Lung (tissue), 11 donors: ENCODE measurements at regions not wholly inside any gene's neighbourhood (a gene's known extent, or its start where the extent isn't known, plus 50 kb on each side); places are given as distances from the start of the nearest gene placed in this dataset.

ENCODE experiments used
- ATAC-seq: fragments of 200-7000 bp; cut with Tn5 transposase; one replicate; pipeline ENCODE4 v1.9.1; 2020; ENCODE audit warnings: moderate number of reproducible peaks; ENCODE audit not compliant: insufficient read depth, low FRiP score
- DNase-seq, 3 donors: peaks; one replicate each; pipeline ENCODE4 v3.0.0-alpha.2; 2013 to 2017
- H3K27ac ChIP-seq, 2 donors: one replicate each; pipeline ENCODE4 v1.5.1; 2013; ENCODE audit warnings: mild to moderate bottlenecking in 2 of 2, moderate library complexity in 2 of 2, control low read depth in 1 of 2, inconsistent platforms in 1 of 2, low read depth in 1 of 2, low read length in 1 of 2
- H3K27me3 ChIP-seq, 3 donors: one replicate each; pipeline ENCODE4 v1.5.1; 2013; ENCODE audit warnings: low read length in 2 of 3; ENCODE audit not compliant: control insufficient read depth in 3 of 3, insufficient read depth in 3 of 3
- H3K36me3 ChIP-seq, 4 donors: one replicate each; pipeline ENCODE4 v1.5.1; 2013; ENCODE audit warnings: low read length in 4 of 4, mild to moderate bottlenecking in 1 of 4, moderate library complexity in 1 of 4; ENCODE audit not compliant: control insufficient read depth in 4 of 4, insufficient read depth in 4 of 4
- H3K4me1 ChIP-seq, 5 donors: one replicate each; pipeline ENCODE4 v1.5.1; 2013; ENCODE audit warnings: low read length in 5 of 5, mild to moderate bottlenecking in 2 of 5, moderate library complexity in 1 of 5; ENCODE audit not compliant: control insufficient read depth in 5 of 5, insufficient read depth in 5 of 5
- H3K4me3 ChIP-seq: one replicate; pipeline ENCODE4 v1.5.1; 2013; ENCODE audit warnings: mild to moderate bottlenecking, control low read depth, moderate library complexity
- H3K9ac ChIP-seq, 2 donors: one replicate each; pipeline ENCODE4 v1.5.1; 2013; ENCODE audit warnings: low read length in 2 of 2, control low read depth in 1 of 2; ENCODE audit not compliant: insufficient read depth in 1 of 2
- H3K9me3 ChIP-seq, 4 donors: one replicate each; pipeline ENCODE4 v1.5.1; 2013; ENCODE audit warnings: low read length in 3 of 4, mild to moderate bottlenecking in 1 of 4, moderate library complexity in 1 of 4; ENCODE audit not compliant: control insufficient read depth in 4 of 4, insufficient read depth in 3 of 4
- WGBS, 2 donors: extraction: QIAGEN DNeasy Blood & Tissue Kit; methylation state at CpG; one replicate each; pipeline ENCODE4 v1.1.7; 2013; 5-methylcytosine and 5-hydroxymethylcytosine counted together
- TF ChIP-seq, protein P1 (sequence below): IDR thresholded peaks from 2 replicates; pipeline ENCODE4 v1.5.1; 2012; ENCODE audit warnings: mild to moderate bottlenecking; ENCODE audit errors: control extremely low read depth, extremely low read depth
- donor health status: control.
- donor health status: control.
- donor health status: Bipolar disorder and iron deficiency.
- donor health status: healthy.
- donor health status: DM: yes; HTN: yes; CAD: no.

DNA sequence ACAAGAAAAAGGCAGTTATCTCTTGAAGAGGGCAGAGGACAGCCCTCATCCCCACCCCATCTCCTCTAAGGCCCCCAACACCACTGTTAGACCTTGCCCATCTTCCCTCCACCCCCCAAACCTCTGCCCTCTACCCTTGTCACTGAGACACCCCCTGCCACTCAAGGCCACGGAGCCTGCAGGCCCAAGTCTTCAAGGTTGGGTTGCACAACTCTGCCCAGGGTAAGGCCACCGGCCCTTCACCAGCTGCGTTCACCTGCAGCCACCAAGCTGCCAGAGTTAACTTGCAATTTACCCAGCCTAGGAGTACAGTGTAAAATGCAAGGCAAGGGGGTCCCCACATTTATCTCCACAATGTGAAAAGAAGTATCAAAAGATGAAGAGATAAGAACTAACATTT, 128.7 kb upstream of the PKDCC start:
- H3K27ac ChIP-seq, result no peak overlapping the region
- H3K36me3 ChIP-seq, result no peaks in the 10 kb centered on the region
- H3K4me1 ChIP-seq, result peaks cover 0 to 10% (median 3%) of the 10 kb centered on the region in 5 donors
- DNase-seq (no peak), ATAC-seq (no peak)
- H3K27me3 ChIP-seq, result no peaks in the 10 kb centered on the region
- H3K4me3 ChIP-seq, result no peak overlapping the region
- 95 to 100% methylated on average over 3 of the region's 3 CpGs for WGBS, 2 donors
- no peak overlapping the region for H3K9ac ChIP-seq
- no peaks in the 10 kb centered on the region for H3K9me3 ChIP-seq
- TF ChIP-seq, protein P1, sequence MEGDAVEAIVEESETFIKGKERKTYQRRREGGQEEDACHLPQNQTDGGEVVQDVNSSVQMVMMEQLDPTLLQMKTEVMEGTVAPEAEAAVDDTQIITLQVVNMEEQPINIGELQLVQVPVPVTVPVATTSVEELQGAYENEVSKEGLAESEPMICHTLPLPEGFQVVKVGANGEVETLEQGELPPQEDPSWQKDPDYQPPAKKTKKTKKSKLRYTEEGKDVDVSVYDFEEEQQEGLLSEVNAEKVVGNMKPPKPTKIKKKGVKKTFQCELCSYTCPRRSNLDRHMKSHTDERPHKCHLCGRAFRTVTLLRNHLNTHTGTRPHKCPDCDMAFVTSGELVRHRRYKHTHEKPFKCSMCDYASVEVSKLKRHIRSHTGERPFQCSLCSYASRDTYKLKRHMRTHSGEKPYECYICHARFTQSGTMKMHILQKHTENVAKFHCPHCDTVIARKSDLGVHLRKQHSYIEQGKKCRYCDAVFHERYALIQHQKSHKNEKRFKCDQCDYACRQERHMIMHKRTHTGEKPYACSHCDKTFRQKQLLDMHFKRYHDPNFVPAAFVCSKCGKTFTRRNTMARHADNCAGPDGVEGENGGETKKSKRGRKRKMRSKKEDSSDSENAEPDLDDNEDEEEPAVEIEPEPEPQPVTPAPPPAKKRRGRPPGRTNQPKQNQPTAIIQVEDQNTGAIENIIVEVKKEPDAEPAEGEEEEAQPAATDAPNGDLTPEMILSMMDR, result no peak

DNA sequence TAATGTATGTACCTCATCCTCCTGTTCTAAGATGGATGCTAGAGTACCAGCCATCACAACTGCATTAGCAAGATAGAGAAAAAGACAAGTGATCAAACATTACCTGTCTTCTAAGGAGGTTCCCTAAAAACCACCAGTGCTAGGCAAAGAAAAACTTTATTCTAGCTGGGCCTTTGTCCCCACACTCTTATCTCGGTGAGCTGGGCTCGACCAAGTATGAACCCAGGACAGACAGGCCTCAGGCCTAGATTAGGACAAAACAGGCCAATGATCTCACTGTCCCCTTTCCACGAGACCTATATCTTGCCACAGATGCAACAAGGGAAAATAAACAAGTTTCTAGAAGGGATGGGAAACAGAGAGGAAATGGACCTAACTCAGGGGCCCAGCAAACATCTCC, 127.6 kb upstream of the PKDCC start:
- no peak for ATAC-seq
- Histone ChIP-seq H3K4me3 (no peak overlapping the region), H3K27ac (no peak overlapping the region), H3K36me3 (no peaks in the 10 kb centered on the region), H3K9ac (no peak overlapping the region), H3K27me3 (no peaks in the 10 kb centered on the region), H3K4me1 (peaks cover 0 to 12% (median 3%) of the 10 kb centered on the region in 5 donors), H3K9me3 (peaks cover 0 to 2% (median 0%) of the 10 kb centered on the region in 4 donors)
- TF ChIP-seq, protein P1, result no peak
- no peak for DNase-seq
- 93 to 97% methylated on average over 3 of the region's 3 CpGs for WGBS, 2 donors

GRCh38 chr2:41920812-41921211, 127.0 kb upstream of the PKDCC start:
- DNase-seq (no peak), ATAC-seq (no peak)
- no peak overlapping the region for H3K27ac ChIP-seq
- H3K27me3 ChIP-seq, result no peaks in the 10 kb centered on the region
- peaks cover 0 to 12% (median 3%) of the 10 kb centered on the region in 5 donors for H3K4me1 ChIP-seq
- H3K4me3 ChIP-seq, result no peak overlapping the region
- WGBS, 2 donors, result 89 to 96% methylated on average over 2 of the region's 2 CpGs
- TF ChIP-seq, protein P1, result no peak
- peaks cover 0 to 2% (median 0%) of the 10 kb centered on the region in 4 donors for H3K9me3 ChIP-seq
- no peak overlapping the region for H3K9ac ChIP-seq
- no peaks in the 10 kb centered on the region for H3K36me3 ChIP-seq

DNA sequence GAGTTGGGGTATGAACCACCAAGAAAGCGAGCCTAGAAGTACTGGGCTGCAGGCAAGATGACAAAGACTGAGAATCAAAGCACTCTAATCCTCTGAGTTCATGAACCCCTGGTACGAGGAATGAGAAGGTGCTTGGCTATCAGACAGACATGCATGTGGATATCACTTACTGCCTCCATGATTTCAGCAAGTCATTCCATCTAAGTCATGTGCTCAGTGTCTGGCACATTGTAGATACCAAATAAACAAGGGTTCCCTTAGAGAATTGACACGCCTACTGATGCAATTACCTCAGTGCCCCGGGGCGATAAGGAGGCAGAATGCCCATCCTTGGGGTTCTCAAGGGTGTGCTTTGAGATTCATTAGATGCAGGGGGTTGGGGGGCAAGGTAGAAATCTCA, 125.6 kb upstream of the PKDCC start:
- TF ChIP-seq, protein P1, result no peak
- no peak overlapping the region for H3K4me3 ChIP-seq

More for the DNA sequence above, 125.6 kb upstream of the PKDCC start:
- Histone ChIP-seq H3K9ac (no peak overlapping the region), H3K27me3 (no peaks in the 10 kb centered on the region), H3K27ac (no peak overlapping the region), H3K36me3 (no peaks in the 10 kb centered on the region), H3K9me3 (peaks cover 0 to 2% (median 0%) of the 10 kb centered on the region in 4 donors), H3K4me1 (peaks cover 0 to 13% (median 10%) of the 10 kb centered on the region in 5 donors)
- DNase-seq (no peak), ATAC-seq (no peak)
- 55 to 85% methylated on average over 5 of the region's 5 CpGs for WGBS, 2 donors
